Mammary epithelial cell (primary cell): ENCODE measurements at regions not wholly inside any gene's neighbourhood (a gene's known extent, or its start where the extent isn't known, plus 50 kb on each side); places are given as distances from the start of the nearest gene placed in this dataset.

Experiments used
- EZH2 ChIP-seq: IDR thresholded peaks from 2 replicates; pipeline ENCODE4 v1.6.1; 2012; ENCODE audit warnings: low read length, inconsistent platforms, borderline replicate concordance
- TF ChIP-seq, protein P1 (sequence below), 2 donors: IDR thresholded peaks in 1 of 2; conservative IDR thresholded peaks in 1 of 2; 2 replicates each; pipeline ENCODE4 v1.5.1; 2011 to 2012; ENCODE audit warnings: inconsistent platforms in 2 of 2, low read length in 2 of 2, mild to moderate bottlenecking in 2 of 2, control low read depth in 1 of 2, low read depth in 1 of 2; ENCODE audit not compliant: insufficient read depth in 1 of 2; ENCODE audit errors: extremely low read depth in 1 of 2

DNA sequence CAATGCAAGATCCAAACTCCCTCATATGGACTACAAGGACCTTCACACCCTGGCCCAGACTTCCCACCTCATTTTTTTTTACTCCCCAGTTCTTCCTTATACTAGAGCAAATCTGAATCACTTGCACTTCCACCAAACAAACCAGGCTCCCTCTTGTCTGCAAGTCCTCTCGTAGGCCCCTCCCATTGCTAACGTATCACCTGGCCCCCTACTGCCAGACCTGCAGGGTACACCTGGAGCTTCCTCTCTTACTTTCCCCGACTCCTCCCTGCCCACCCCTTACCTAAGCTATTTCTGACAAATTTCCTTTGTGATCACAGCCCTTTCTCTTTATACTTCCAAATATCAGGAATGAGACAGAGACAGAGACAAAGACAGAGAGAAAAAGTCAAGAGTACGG, 463.9 kb downstream of the GALC start:
- TF ChIP-seq, protein P1, sequence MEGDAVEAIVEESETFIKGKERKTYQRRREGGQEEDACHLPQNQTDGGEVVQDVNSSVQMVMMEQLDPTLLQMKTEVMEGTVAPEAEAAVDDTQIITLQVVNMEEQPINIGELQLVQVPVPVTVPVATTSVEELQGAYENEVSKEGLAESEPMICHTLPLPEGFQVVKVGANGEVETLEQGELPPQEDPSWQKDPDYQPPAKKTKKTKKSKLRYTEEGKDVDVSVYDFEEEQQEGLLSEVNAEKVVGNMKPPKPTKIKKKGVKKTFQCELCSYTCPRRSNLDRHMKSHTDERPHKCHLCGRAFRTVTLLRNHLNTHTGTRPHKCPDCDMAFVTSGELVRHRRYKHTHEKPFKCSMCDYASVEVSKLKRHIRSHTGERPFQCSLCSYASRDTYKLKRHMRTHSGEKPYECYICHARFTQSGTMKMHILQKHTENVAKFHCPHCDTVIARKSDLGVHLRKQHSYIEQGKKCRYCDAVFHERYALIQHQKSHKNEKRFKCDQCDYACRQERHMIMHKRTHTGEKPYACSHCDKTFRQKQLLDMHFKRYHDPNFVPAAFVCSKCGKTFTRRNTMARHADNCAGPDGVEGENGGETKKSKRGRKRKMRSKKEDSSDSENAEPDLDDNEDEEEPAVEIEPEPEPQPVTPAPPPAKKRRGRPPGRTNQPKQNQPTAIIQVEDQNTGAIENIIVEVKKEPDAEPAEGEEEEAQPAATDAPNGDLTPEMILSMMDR (conservative IDR thresholded peaks at IDR 0.05 in 1 of 2, IDR thresholded peaks at IDR 0.05 in 1 of 2; ENCODE audit: extremely low read depth in 1 of 2, insufficient read depth in 1 of 2, low read depth in 1 of 2, low read length in 2 of 2): no peak
- TF ChIP-seq EZH2: no peak
